Mesenchymal stem cell (in vitro differentiated cells and primary cell): ENCODE measurements at regions not wholly inside any gene's neighbourhood (a gene's known extent, or its start where the extent isn't known, plus 50 kb on each side); places are given as distances from the start of the nearest gene placed in this dataset. TPM values are rescaled to one million over a fixed set of nuclear protein-coding genes. Genes with fewer than 3 reads are reported as not detected.

ENCODE experiments used
- DNase-seq: peaks from one replicate; pipeline ENCODE4 v3.0.0-alpha.2; 2013
- H2AFZ ChIP-seq: one replicate; pipeline ENCODE4 v1.6.1; 2013; ENCODE audit warnings: low read depth, mild to moderate bottlenecking, control low read depth, inconsistent platforms, low read length, moderate library complexity
- H2AK5ac ChIP-seq: 2 replicates; pipeline ENCODE4 v1.6.1; 2013; ENCODE audit warnings: low read length, moderate library complexity, mild to moderate bottlenecking, inconsistent platforms; ENCODE audit not compliant: severe bottlenecking
- H2BK120ac ChIP-seq: one replicate; pipeline ENCODE4 v1.6.1; 2013; ENCODE audit warnings: low read depth, mild to moderate bottlenecking, inconsistent platforms, low read length, moderate library complexity
- H2BK12ac ChIP-seq, 2 experiments: one replicate each; pipeline ENCODE4 v1.6.1; 2013; ENCODE audit warnings: inconsistent platforms in 2 of 2, low read length in 2 of 2, mild to moderate bottlenecking in 2 of 2, moderate library complexity in 2 of 2, control low read depth in 1 of 2
- H2BK15ac ChIP-seq: one replicate; pipeline ENCODE4 v1.6.1; 2013; ENCODE audit warnings: mild to moderate bottlenecking, low read depth, inconsistent platforms; ENCODE audit not compliant: poor library complexity, severe bottlenecking
- H2BK5ac ChIP-seq: 2 replicates; pipeline ENCODE4 v1.6.1; 2013; ENCODE audit warnings: low read depth, mild to moderate bottlenecking, low read length, control low read depth, inconsistent platforms; ENCODE audit not compliant: poor library complexity, severe bottlenecking
- H3K14ac ChIP-seq, 2 experiments: one replicate each; pipeline ENCODE4 v1.6.1; 2013; ENCODE audit warnings: inconsistent platforms in 2 of 2, low read length in 2 of 2, control low read depth in 1 of 2, mild to moderate bottlenecking in 1 of 2, moderate library complexity in 1 of 2
- H3K18ac ChIP-seq, 2 experiments: one replicate each; pipeline ENCODE4 v1.6.1; 2013; ENCODE audit warnings: inconsistent platforms in 2 of 2, low read length in 2 of 2, control low read depth in 1 of 2, low read depth in 1 of 2, mild to moderate bottlenecking in 1 of 2
- H3K23ac ChIP-seq, 2 experiments: one replicate each; pipeline ENCODE4 v1.6.1; 2013; ENCODE audit warnings: inconsistent platforms in 2 of 2, low read length in 2 of 2, mild to moderate bottlenecking in 2 of 2, moderate library complexity in 2 of 2, control low read depth in 1 of 2
- H3K27ac ChIP-seq: 2 replicates; pipeline ENCODE4 v1.5.1; 2013; ENCODE audit warnings: mild to moderate bottlenecking, moderate library complexity, low read length, control low read depth, inconsistent platforms; ENCODE audit not compliant: poor library complexity, severe bottlenecking
- H3K27me3 ChIP-seq, 2 experiments: 2 replicates each; pipeline versions ENCODE4 v1.6.1 to v1.7.0; 2013; ENCODE audit warnings: low read length in 2 of 2, mild to moderate bottlenecking in 2 of 2, moderate library complexity in 2 of 2, control low read depth in 1 of 2, inconsistent platforms in 1 of 2; ENCODE audit not compliant: control insufficient read depth in 1 of 2, insufficient read depth in 1 of 2
- H3K36me3 ChIP-seq, 2 experiments: 2 replicates each; pipeline versions ENCODE4 v1.6.1 to v1.7.0; 2013; ENCODE audit warnings: low read length in 2 of 2, control low read depth in 1 of 2, inconsistent platforms in 1 of 2, low read depth in 1 of 2, mild to moderate bottlenecking in 1 of 2; ENCODE audit not compliant: insufficient read depth in 2 of 2, control insufficient read depth in 1 of 2
- H3K4ac ChIP-seq, 2 experiments: one replicate each; pipeline ENCODE4 v1.6.1; 2013; ENCODE audit warnings: inconsistent platforms in 2 of 2, low read length in 2 of 2, mild to moderate bottlenecking in 2 of 2, moderate library complexity in 2 of 2, control low read depth in 1 of 2, low read depth in 1 of 2
- H3K4me1 ChIP-seq: 2 replicates; pipeline ENCODE4 v1.6.1; 2013; ENCODE audit warnings: low read depth, low read length, control low read depth; ENCODE audit not compliant: control insufficient read depth, insufficient read depth
- H3K4me2 ChIP-seq: 2 replicates; pipeline ENCODE4 v1.6.1; 2013; ENCODE audit warnings: low read length, mild to moderate bottlenecking, inconsistent platforms; ENCODE audit not compliant: poor library complexity, severe bottlenecking
- H3K4me3 ChIP-seq, 2 experiments: 2 replicates each; pipeline versions ENCODE4 v1.5.1 to v1.7.0; 2013; ENCODE audit warnings: low read length in 2 of 2, mild to moderate bottlenecking in 2 of 2, control low read depth in 1 of 2, low read depth in 1 of 2; ENCODE audit not compliant: insufficient read depth in 1 of 2
- H3K79me1 ChIP-seq: replicated peaks from 2 replicates; pipeline ENCODE4 v1.6.1; 2013; ENCODE audit warnings: mild to moderate bottlenecking, control low read depth, low read length, inconsistent platforms; ENCODE audit not compliant: poor library complexity, severe bottlenecking
- H3K9ac ChIP-seq: 2 replicates; pipeline ENCODE4 v1.7.0; 2013; ENCODE audit warnings: mild to moderate bottlenecking, low read length, moderate library complexity
- H3K9me3 ChIP-seq: 2 replicates; pipeline ENCODE4 v1.7.0; 2013; ENCODE audit warnings: mild to moderate bottlenecking, low read length; ENCODE audit not compliant: control insufficient read depth
- H4K8ac ChIP-seq: one replicate; pipeline ENCODE4 v1.6.1; 2013; ENCODE audit warnings: inconsistent platforms, mild to moderate bottlenecking, low read length, moderate library complexity
- H4K91ac ChIP-seq: one replicate; pipeline ENCODE4 v1.6.1; 2013; ENCODE audit warnings: mild to moderate bottlenecking, low read length, inconsistent platforms
- WGBS: methylation state at CpG from one replicate; pipeline ENCODE4 v1.1.7; 2013; ENCODE audit warnings: mixed read lengths; 5-methylcytosine and 5-hydroxymethylcytosine counted together
- small RNA-seq: library from polyadenylated mRNA; stranded (forward); fragments of <200 nt; extraction: miRNeasy Mini kit (QIAGEN cat#:217004); gene quantifications from one replicate; pipeline ENCODE3, GENCODE V24; 2013; ENCODE audit warnings: low read depth

- no peak overlapping the region for H2AK5ac ChIP-seq
- no peak overlapping the region for H3K27ac ChIP-seq
- DNase-seq, result no peak
- no peak overlapping the region for H3K4me2 ChIP-seq
- H3K18ac ChIP-seq, result no peak overlapping the region
- no peak overlapping the region for H4K91ac ChIP-seq
- WGBS, result 88% methylated on average over 27 of the region's 27 CpGs
- H3K4me3 ChIP-seq, result no peak overlapping the region
- no peak overlapping the region for H2BK120ac ChIP-seq
- H3K9ac ChIP-seq, result no peak overlapping the region
- no peaks in the 10 kb centered on the region for H3K79me1 ChIP-seq
- no peak overlapping the region for H3K14ac ChIP-seq
- no peak overlapping the region for H2BK12ac ChIP-seq
- H3K36me3 ChIP-seq, result no peaks in the 10 kb centered on the region
- no peak overlapping the region for H4K8ac ChIP-seq
- H3K9me3 ChIP-seq, result no peaks in the 10 kb centered on the region
- no peak overlapping the region for H2BK15ac ChIP-seq
- no peak overlapping the region for H3K4ac ChIP-seq
- no peak overlapping the region for H3K23ac ChIP-seq
- H2AFZ ChIP-seq, result no peak overlapping the region
- H2BK5ac ChIP-seq, result no peak overlapping the region
- no peaks in the 10 kb centered on the region for H3K27me3 ChIP-seq
- no peaks in the 10 kb centered on the region for H3K4me1 ChIP-seq
Observed at GRCh38 chrY:26409329-26409712, 787.4 kb downstream of the CDY1 start.

Small RNA genes lying in the stretch of these regions (small RNA-seq; reads per million reads assigned to genes)
- gene AC024067.1 (not detected), gene RF00156 (not detected), gene RNU6-1314P (not detected)
